ENCODE measurements at regions not wholly inside any gene's neighbourhood (a gene's known extent, or its start where the extent isn't known, plus 50 kb on each side); places are given as distances from the start of the nearest gene placed in this dataset.

- DNase-seq, result no peak
- Histone ChIP-seq H3K27me3 (ENCODE audit: control insufficient read depth, insufficient read depth, low read length) (no peaks in the 10 kb centered on the region), H3K4me3 (ENCODE audit: insufficient read depth, low read depth, low read length) (no peak overlapping the region), H3K36me3 (replicated peaks; ENCODE audit: control insufficient read depth, insufficient read depth, low read length) (no peaks in the 10 kb centered on the region)
Observed at GRCh38 chr12:78457938-78458337, 406.6 kb upstream of the SYT1 start.

GRCh38 chr12:78470354-78471195 lies 394.0 kb upstream of the SYT1 start:
- Histone ChIP-seq H3K4me3 (ENCODE audit: insufficient read depth, low read depth, low read length) (no peak overlapping the region), H3K36me3 (replicated peaks; ENCODE audit: control insufficient read depth, insufficient read depth, low read length) (no peaks in the 10 kb centered on the region)
- peak; percentile 2 for DNase-seq

GRCh38 chr12:78473136-78473535 lies 391.4 kb upstream of the SYT1 start:
- H3K27me3 ChIP-seq (ENCODE audit: control insufficient read depth, insufficient read depth, low read length), result no peaks in the 10 kb centered on the region
- no peak for DNase-seq
- H3K4me3 ChIP-seq (ENCODE audit: insufficient read depth, low read depth, low read length), result no peak overlapping the region
- no peaks in the 10 kb centered on the region for H3K36me3 ChIP-seq (replicated peaks; ENCODE audit: control insufficient read depth, insufficient read depth, low read length)

More at GRCh38 chr12:78470354-78471195, 394.0 kb upstream of the SYT1 start:
- H3K27me3 ChIP-seq (ENCODE audit: control insufficient read depth, insufficient read depth, low read length), result no peaks in the 10 kb centered on the region

- Histone ChIP-seq H3K36me3 (replicated peaks; ENCODE audit: control insufficient read depth, insufficient read depth, low read length) (no peaks in the 10 kb centered on the region), H3K4me3 (ENCODE audit: insufficient read depth, low read depth, low read length) (no peak overlapping the region), H3K27me3 (ENCODE audit: control insufficient read depth, insufficient read depth, low read length) (no peaks in the 10 kb centered on the region)
- no peak for DNase-seq
Observed at GRCh38 chr12:78473561-78473960, 391.0 kb upstream of the SYT1 start.

GRCh38 chr12:78483767-78484315 lies 380.7 kb upstream of the SYT1 start:
- Histone ChIP-seq H3K36me3 (replicated peaks; ENCODE audit: control insufficient read depth, insufficient read depth, low read length) (no peaks in the 10 kb centered on the region), H3K4me3 (ENCODE audit: insufficient read depth, low read depth, low read length) (no peak overlapping the region)
- DNase-seq, result no peak

GRCh38 chr12:78489990-78490389 lies 374.6 kb upstream of the SYT1 start:
- Histone ChIP-seq H3K27me3 (ENCODE audit: control insufficient read depth, insufficient read depth, low read length) (no peaks in the 10 kb centered on the region), H3K4me3 (ENCODE audit: insufficient read depth, low read depth, low read length) (no peak overlapping the region), H3K36me3 (replicated peaks; ENCODE audit: control insufficient read depth, insufficient read depth, low read length) (no peaks in the 10 kb centered on the region)
- no peak for DNase-seq

More at GRCh38 chr12:78483767-78484315, 380.7 kb upstream of the SYT1 start:
- no peaks in the 10 kb centered on the region for H3K27me3 ChIP-seq (ENCODE audit: control insufficient read depth, insufficient read depth, low read length)

GRCh38 chr12:78490861-78491260 lies 373.7 kb upstream of the SYT1 start:
- H3K4me3 ChIP-seq (ENCODE audit: insufficient read depth, low read depth, low read length), result no peak overlapping the region
- DNase-seq, result no peak
- no peaks in the 10 kb centered on the region for H3K36me3 ChIP-seq (replicated peaks; ENCODE audit: control insufficient read depth, insufficient read depth, low read length)
- H3K27me3 ChIP-seq (ENCODE audit: control insufficient read depth, insufficient read depth, low read length), result no peaks in the 10 kb centered on the region

- no peak overlapping the region for H3K4me3 ChIP-seq (ENCODE audit: insufficient read depth, low read depth, low read length)
- H3K36me3 ChIP-seq (replicated peaks; ENCODE audit: control insufficient read depth, insufficient read depth, low read length), result no peaks in the 10 kb centered on the region
- DNase-seq, result no peak
- H3K27me3 ChIP-seq (ENCODE audit: control insufficient read depth, insufficient read depth, low read length), result no peaks in the 10 kb centered on the region
Observed at GRCh38 chr12:78494911-78495310, 369.7 kb upstream of the SYT1 start.

- no peaks in the 10 kb centered on the region for H3K36me3 ChIP-seq (replicated peaks; ENCODE audit: control insufficient read depth, insufficient read depth, low read length)
- no peaks in the 10 kb centered on the region for H3K27me3 ChIP-seq (ENCODE audit: control insufficient read depth, insufficient read depth, low read length)
- H3K4me3 ChIP-seq (ENCODE audit: insufficient read depth, low read depth, low read length), result no peak overlapping the region
- no peak for DNase-seq
Observed at GRCh38 chr12:78501825-78502224, 362.7 kb upstream of the SYT1 start.

- no peak overlapping the region for H3K4me3 ChIP-seq (ENCODE audit: insufficient read depth, low read depth, low read length)
- H3K36me3 ChIP-seq (replicated peaks; ENCODE audit: control insufficient read depth, insufficient read depth, low read length), result no peaks in the 10 kb centered on the region
- no peaks in the 10 kb centered on the region for H3K27me3 ChIP-seq (ENCODE audit: control insufficient read depth, insufficient read depth, low read length)
- DNase-seq, result no peak
Observed at GRCh38 chr12:78519422-78519821, 345.2 kb upstream of the SYT1 start.

GRCh38 chr12:78530100-78530765 lies 334.3 kb upstream of the SYT1 start:
- H3K27me3 ChIP-seq (ENCODE audit: control insufficient read depth, insufficient read depth, low read length), result no peaks in the 10 kb centered on the region
- H3K4me3 ChIP-seq (ENCODE audit: insufficient read depth, low read depth, low read length), result no peak overlapping the region
- DNase-seq, result no peak
- no peaks in the 10 kb centered on the region for H3K36me3 ChIP-seq (replicated peaks; ENCODE audit: control insufficient read depth, insufficient read depth, low read length)

- Histone ChIP-seq H3K27me3 (ENCODE audit: control insufficient read depth, insufficient read depth, low read length) (no peaks in the 10 kb centered on the region), H3K36me3 (replicated peaks; ENCODE audit: control insufficient read depth, insufficient read depth, low read length) (no peaks in the 10 kb centered on the region), H3K4me3 (ENCODE audit: insufficient read depth, low read depth, low read length) (no peak overlapping the region)
- no peak for DNase-seq
Observed at GRCh38 chr12:78531831-78532458, 332.6 kb upstream of the SYT1 start.

- no peak for DNase-seq
- Histone ChIP-seq H3K36me3 (replicated peaks; ENCODE audit: control insufficient read depth, insufficient read depth, low read length) (no peaks in the 10 kb centered on the region), H3K4me3 (ENCODE audit: insufficient read depth, low read depth, low read length) (no peak overlapping the region), H3K27me3 (ENCODE audit: control insufficient read depth, insufficient read depth, low read length) (no peaks in the 10 kb centered on the region)
Observed at GRCh38 chr12:78534311-78534710, 330.3 kb upstream of the SYT1 start.

GRCh38 chr12:78540606-78541336 lies 323.8 kb upstream of the SYT1 start:
- no peak for DNase-seq
- Histone ChIP-seq H3K4me3 (ENCODE audit: insufficient read depth, low read depth, low read length) (no peak overlapping the region), H3K36me3 (replicated peaks; ENCODE audit: control insufficient read depth, insufficient read depth, low read length) (no peaks in the 10 kb centered on the region), H3K27me3 (ENCODE audit: control insufficient read depth, insufficient read depth, low read length) (no peaks in the 10 kb centered on the region)
